ENCODE measurements at regions not wholly inside any gene's neighbourhood (a gene's known extent, or its start where the extent isn't known, plus 50 kb on each side); places are given as distances from the start of the nearest gene placed in this dataset.
A peak's percentile ranks its signal among the peaks of the same experiment; 100 is the strongest.

DNA sequence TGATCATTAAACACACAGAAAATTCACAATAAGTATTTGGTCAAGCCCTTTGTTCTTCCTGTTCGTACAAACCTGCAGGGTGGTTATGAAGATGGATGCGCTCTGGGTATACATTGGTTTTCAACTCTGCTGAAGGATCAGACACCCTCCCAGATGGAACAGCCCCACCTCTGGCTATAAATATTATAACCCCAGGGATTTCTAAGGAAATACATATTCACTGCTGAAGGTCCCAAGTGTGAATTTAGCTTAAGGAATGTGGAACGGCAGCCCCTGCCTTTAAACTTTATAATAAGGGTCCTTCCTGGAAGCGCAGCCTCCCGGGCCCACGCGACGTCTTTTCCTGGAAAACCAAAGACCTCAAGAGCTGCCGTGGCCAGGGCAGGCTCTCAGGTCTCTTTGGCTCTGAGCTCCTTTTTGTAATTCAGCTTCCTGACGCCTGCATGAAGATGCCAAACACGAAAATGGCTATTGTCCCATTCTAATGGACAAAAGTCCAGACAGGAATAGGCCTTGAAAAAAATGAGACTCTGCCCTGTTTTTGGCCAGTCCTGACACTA, 172.4 kb upstream of the SSTR4 start:
- no peak for DNase-seq

DNA sequence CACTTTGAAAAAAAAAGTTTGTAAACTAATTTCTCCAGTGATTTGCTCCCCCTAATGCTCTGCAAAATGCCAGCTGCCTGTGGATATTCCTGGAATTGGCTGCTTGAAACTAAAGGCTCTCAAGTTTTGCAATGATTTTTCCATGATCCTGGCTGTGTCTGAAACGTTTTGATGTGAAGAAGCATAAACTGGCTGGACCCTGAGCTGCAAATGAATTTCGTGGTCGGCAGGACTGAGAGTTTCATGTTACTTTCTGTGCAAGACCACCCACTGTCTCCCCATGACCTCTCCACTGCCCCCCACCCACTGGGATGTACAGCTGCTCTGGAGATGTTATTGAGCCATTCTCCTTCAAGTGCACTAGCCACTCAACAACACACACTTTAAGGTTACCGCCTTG, 171.3 kb upstream of the SSTR4 start:
- no peak for DNase-seq

DNA sequence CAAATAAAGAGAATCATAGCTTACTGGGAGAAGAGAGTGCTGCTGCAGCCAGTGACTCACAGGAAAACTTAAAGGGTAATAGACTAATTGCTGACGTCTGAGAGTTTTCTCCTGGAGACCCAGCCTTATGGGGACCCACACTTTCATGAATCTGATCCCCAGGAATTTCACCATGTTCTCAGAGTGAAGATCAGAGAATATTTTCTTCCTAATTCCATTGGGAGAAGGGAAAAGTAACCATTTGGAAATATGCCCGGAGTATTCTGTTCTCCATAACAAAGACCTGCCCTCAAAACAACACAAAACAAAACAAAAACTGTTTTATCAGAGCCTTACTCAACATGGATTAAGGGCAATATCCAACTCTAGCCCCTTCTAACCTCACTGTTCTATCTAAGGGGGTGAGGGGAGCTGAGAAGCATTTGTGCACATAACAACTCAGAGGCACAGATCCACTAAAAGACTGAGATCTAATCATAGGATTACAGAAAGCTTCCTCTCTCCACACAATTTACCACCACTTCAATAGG, 168.2 kb upstream of the SSTR4 start:
- no peak for DNase-seq

DNA sequence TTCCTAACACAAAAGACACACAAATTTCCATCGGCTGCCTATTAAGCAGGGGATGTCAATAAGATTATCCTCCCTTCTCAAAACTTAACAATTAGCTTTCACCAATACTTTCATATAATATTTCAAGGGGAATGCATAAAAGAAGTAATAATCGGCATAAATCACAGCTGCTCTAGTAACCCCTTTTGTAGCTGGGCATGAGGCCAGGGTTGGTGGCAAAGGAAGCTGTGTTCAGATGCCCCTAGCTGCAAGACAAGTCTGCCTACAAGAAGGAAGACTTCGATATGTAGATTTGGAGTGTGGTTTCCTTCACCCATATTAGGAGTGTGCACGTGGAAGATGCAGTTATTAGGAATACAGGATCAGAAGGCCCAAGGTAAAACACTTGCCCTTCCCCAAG, 156.9 kb upstream of the SSTR4 start:
- no peak for DNase-seq

DNA sequence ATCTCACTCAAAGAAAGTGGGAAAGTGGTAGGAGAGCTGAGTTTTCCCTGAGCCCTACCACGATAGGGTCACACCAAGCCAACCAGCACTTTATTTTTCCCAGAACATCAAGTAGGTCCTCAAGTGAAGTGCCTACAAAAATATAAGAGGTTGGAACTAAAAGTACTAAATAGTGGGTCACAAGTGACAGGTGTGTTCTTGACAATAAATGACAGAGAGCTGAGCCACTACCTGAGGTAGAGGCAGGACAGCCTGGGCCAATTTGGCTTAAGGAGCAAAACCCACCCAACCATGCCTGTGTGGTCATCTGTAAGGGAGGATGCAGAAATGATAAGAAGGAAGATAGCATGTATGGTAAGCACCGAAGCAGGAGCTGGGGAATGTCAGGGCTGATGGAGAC, 154.8 kb upstream of the SSTR4 start:
- no peak for DNase-seq

DNA sequence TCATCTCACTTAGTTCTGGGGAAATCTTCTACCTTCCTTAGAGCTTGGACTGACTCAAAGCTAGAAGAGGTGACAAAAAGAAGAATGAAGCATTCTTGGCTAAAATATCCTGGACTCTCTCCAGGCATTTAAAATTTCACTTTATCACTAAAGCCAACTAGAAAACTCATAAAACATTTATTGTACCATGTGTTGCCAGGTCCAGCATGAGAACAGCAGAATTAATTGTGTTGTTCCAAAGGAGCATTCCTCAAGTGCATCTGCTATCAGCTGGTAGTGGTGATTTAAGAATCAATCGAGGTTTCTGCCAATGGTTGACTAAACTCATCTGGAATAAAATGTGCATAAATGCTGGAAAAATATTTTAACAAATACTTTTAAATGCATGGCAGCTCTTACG, 147.3 kb upstream of the SSTR4 start:
- DNase-seq: no peak

DNA sequence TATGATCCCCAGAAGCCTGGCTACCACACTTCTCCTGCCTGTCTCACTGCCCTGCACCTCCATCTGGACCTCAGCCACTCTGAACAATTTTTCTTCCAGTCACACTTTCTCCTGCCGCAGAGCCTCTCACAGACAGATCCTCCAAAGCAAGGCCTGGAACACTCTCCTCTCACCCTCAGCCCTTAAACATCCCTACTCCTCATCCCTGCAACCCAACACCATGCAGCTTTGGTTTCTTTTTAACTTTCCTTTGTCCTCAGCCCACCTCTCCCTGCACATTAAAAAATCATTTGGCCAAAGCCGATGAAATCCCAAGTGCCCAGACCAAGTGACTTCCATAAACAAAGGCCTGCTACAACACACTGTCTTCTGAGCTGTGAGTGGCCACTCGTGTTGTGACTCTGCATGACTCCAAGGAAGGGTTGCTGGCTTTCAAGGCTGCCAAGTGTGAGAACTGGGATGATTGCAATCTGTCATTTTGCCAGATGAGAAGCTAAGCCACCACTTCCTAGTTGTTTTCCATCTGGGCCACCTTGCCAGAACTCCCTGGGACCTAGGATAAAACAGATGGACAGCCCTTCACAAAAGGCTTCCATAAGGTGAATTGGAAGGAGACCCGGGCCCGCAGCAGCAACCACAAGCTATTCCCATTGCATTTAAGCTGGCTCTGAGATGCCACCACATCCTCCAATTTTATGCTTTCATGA, 144.4 kb upstream of the SSTR4 start:
- DNase-seq: no peak

DNA sequence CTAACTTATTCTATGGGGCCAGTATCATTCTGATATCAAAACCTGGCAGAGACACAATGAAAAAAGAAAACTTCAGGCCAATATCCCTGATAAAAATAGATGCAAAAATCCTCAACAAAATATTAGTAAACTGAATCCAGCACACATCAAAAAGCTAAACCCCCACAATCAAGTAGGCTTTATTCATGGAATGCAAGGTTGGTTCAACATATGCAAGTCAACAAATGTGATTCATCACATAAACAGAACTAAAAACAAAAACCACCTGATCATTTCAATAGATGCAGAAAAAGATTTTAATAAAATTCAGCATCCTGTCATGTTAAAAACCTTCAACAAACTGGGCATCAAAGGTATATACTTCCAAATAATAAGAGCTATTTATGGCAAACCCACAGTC, 133.9 kb upstream of the SSTR4 start:
- DNase-seq: no peak

DNA sequence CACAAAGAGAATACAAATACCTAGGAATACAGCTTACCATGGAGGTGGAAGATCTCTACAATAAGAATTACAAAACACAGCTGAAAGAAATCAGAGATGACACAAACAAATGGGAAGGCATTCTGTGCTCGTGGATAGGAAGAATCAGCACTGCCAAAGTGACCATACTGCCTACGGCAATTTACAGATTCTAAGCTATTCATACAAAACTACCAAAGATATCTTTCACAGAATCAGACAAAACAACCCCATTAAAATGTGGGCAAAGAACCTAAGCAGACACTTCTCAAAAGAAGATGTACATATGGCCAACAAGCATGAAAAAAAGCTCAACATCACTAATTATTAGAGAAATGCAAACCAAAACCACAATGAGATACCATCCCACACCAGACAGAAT, 133.2 kb upstream of the SSTR4 start:
- no peak for DNase-seq

DNA sequence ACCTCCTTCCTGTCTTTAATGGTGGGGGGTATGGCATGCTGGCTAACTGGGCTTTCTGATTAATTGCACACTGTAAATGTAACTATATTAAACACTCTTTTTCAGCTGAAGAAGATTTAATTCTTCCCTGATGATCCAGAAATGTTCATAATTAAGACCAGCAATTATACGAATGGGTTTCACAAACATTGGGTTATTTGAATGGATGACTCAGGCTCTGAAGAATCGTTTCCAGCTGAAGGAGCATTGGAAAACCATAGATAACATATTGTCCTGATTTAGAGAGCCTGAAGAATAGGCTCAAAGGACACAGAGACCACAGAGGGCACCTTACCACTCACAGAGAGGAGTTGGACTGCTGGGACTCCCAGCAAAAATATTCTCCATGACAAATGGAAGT, 130.7 kb upstream of the SSTR4 start:
- DNase-seq: no peak

DNA sequence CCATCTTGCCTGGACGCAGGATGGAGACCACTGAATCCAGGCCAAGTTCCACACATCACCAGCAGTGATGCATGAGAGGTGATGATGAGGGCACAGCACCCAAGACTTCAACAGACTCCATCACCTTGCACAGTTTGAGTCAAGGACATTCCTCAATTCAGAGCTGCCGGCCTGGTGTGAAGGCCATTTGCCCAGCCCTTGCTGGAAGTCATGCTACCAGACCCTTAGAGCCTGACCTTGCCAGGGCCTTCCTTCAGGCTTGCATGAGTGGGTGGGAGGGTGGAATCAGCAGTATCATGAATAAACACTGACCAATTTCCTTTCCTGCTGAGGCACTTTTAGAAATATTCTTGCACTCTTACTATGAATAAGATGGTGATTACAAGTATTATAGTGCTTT, 130.2 kb upstream of the SSTR4 start:
- DNase-seq: no peak

DNA sequence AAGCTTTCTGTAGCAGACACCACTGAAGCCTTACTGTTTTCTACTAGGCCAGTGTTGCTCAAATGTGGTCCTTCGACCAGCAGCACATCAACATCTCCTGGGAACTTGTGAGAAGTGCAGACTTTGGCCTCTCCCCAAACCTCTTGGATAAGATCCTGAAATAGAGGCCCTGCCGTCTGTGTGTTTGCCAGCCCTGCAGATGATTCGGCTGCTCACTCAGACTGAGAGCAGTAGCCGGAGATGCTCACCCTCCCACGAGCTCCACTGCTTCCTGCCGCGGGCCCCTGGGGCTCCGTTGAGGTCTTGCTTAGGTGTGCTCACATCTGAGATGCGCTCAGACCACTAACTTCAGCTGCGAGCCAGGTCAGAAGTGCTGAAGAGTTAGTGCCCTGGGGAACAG, 129.5 kb upstream of the SSTR4 start:
- DNase-seq: no peak

DNA sequence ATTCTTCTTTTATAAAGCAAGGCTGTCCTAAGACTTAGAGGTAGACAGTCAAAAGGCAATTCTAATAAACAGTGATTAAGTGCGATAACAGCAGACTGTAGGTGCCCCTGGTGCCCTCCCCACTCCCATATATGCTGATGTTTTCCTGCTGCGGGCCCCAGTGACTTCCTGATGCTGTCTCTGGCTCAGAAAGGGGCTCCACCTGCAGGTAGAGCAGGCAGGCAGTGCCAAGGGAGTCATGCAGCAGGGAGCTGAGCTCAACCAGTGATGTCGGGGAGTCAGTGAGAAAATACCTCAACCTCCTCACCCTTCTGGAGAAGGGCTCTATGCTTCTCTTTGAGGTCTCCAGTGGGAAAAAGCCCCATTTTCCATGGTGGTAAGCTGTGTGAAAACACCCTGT, 126.7 kb upstream of the SSTR4 start:
- no peak for DNase-seq

DNA sequence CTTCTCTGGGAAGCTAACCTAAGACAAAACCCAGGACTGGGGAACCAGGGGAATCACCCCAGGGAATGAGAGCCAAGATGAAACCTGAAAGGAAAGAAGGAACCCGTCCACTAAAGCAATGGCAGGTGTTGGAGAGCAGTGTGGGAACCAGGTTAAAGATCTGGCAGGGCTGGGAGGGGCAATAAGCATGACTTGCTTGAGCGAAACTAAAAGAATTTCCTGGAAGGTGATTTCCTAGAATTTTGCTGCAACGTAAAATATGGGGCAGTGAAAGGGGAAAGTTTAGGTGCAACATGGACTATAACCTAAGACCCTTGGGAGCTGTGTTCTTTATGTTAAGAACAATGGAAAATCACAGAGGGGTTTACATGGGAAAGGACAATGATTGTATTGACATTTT, 126.2 kb upstream of the SSTR4 start:
- no peak for DNase-seq

DNA sequence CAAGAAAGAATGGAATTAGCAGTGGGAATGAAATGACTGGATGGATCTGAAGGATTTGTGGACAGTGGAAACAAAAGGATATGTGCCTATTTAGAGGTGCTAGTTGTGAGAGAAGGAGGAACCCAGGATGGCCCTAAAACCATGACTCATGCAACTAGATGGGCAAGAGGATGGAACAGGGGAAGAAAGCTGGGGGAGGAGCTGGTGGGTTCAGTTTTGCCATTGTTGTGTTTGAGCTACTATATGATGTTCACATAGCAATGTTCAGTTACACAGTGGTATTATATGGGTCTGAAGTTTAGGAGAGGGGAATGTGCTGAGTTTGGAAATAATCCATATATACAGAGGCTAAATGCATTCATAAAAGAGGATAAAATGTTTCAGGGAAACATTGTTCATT, 125.7 kb upstream of the SSTR4 start:
- DNase-seq: no peak

DNA sequence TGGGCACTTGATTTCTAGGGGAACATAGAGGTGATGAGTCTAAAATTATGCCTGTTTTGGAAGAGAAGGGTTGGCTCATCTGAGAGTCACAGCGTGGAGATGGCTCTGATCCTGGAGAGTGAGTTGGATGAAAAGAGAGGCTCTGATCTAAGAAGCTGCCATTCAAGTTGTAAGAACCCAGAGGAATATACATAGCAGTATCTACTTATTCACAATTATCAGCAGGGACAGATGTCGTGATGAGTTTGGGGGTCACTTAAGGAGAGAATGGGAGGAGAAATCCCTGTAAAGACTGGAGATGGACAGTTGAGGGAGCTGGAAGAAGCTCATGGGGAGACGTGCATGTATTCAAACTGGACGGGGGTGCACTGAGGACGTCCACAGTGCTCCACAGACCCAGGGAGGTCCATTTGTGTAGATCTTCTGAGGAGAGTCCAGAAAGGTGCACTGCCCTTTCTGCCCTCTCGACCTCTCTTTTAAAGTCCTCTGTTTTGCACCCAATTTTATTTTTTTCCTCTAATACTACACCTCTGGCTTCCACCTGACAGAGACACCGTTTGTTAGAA, 124.7 kb upstream of the SSTR4 start:
- DNase-seq: no peak

DNA sequence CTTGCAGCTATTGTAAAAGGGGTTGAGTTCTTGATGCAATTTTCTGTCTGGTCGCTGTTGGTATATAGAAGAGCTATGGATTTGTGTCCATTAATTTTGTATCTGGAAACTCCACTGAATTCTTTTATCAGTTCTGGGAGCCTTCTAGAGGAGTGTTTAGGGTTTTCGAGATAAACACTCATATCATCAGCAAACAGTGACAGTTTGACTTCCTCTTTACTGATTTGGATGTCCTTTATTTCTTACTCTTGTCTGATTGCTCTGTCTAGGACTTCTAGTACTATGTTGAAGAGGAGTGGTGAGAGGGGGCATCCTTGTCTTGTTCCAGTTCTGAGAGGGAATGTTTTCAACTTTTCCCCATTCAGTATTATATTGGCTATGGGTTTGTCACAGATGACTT, 120.8 kb upstream of the SSTR4 start:
- no peak for DNase-seq

DNA sequence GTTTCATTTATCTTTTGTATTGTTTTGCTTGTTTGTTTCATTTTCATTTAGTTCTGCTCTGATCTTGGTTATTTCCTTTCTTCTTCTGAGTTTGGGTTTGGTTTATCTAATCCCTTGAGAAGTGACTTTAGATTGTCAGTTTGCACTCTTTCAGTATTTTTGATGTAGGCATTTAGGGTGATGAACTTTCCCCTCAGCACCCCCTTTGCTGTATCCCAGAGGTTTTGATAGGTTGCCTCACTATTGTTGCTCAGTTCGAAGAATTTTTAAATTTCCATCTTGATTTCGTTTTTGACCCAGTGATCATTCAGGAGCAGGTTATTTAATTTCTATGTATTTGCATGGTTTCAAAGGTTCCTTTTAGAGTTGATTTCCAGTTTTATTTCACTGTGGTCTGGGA, 119.6 kb upstream of the SSTR4 start:
- no peak for DNase-seq

DNA sequence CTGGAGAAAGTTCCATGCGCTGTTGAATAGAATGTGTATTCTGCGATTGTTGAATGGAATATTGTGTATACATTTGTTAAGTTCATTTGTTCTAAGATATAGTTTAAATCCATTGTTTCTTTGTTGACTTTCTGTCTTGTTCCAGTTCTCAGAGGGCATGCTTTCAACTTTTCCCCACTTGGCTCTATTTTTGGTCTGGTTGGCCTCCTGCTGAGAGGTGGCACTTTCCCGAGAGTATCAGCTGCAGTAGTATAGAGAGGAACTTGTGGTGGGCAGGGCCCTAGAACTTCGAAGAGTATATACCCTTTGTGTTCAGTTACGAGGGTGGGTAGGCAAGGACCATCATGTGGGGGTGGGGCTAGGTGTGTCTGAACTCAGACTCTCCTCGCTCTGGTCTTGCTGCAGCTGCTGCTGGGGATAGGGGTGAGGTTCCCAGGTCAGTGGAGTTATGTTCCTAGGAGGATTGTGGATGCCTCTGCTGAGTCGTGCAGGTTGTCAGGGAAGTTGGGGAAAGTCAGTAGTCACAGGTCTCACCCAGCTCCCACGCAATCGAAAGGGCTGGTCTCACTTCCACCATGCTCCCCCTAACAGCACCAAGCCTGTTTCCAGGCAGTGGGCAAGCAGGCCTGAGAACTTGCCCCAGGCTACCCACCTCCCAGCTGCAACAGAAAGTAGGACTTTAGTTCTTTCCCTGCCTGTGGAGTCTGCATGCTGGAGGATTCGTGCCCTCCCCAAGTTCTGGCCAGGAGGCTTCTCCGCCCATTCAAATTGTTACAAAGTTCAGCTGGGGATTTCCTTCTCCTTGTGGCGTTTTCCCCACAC, 118.9 kb upstream of the SSTR4 start:
- DNase-seq: no peak

DNA sequence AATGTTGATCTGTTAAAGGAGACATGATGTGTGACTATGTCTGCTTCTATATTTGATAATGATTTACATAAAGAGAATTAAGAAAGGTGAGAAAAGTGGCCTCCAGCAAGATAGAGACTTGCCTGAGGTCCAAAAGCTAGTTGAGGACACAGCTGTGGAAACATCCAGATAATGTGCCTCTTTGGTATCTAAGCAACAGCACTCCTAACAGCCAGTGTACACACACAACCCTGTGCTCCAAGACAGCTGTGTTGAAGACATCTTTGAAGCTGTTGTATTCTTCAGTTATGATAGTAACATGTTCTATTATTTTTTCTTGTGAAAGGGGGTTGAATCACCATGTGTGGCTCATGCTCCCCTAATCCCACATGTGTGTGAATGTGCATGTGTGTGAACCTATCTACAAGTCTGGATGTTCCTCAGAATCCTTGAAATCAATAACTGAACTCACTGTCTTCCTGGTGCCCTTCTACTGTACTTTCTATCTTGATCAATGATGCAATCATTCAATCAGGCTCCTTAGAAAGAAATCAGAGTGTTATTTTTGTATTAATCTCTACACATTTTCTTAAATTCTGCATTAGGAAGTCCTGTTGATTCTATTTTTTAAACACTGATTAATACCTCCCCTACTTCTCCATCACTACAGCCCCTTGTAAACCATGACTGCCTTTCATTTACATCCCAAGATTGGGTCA, 116.7 kb upstream of the SSTR4 start:
- peak; percentile 31 for DNase-seq

DNA sequence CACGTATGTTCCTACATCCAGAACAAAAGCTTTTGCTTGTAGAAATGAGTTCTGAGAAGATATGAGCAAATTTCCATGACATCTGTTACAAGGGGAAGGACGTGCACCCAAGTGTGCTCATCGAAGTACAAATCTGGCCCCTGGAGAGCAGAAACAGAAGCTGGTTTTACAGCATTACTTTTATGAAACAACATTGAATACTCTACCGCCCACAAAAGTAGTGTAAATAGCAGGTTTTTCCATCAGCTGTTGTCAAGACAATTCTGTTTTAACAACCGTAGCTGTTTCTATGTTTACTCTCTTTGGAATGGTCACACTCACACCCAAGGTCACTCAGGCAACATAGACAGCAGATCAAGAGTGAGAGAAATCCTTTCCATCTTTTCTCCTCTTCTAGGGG, 114.2 kb upstream of the SSTR4 start:
- DNase-seq: no peak

DNA sequence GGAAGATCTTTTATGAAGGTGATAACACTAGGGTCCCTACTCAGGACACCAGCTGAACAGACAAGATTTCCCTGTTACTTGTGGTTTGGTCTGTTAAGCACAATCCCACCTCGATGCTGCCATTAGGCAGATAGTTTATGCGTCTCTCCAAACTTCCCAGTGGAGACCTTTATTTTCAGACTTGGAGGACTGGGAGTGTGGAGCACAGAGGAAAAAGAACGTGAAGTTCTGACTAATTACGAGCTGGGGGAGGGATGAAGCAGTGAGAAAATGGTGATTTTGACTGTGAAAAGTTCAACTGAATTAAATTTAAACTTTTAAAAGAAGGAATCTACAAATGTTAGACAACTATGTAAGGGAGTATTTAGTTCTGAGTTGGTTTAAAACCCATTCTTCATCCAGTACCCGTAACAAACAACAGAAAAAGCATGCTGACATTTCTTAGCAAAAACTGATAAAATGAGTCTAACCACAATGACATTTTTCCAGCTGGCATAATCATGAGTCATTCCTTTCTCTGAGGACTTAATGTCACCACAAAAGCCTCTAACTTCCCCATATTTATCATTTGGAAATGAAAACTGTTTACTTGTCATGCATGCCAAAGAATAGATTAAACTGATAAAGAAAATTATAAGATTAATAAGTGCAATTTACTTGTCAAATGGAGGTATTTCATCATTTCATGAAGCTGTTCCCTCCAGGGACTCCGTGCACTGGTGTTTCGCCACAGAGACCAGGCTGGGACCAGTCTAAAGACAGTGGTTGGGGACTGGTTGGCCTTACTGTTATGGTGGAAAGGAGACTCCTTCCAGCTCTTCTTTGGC, 113.3 kb upstream of the SSTR4 start:
- DNase-seq: no peak

Data from NCI-H69 (cell line).